GM19239 (cell line): ENCODE measurements at regions not wholly inside any gene's neighbourhood (a gene's known extent, or its start where the extent isn't known, plus 50 kb on each side); places are given as distances from the start of the nearest gene placed in this dataset.
"Not testable (repeated sequence)": the region's sequence is repeated elsewhere in the genome, so short reads cannot be mapped to it uniquely, and the experiment has no call there.

ENCODE experiments used
- DNase-seq: peaks from one replicate; pipeline ENCODE4 v3.0.0; 2011; ENCODE audit warnings: low spot score; ENCODE audit not compliant: insufficient read length
- FAIRE-seq: peaks from 2 replicates; lab custom pipeline; 2011; peaks lifted over from hg19 to GRCh38; lab: Jason Lieb, UNC

DNA sequence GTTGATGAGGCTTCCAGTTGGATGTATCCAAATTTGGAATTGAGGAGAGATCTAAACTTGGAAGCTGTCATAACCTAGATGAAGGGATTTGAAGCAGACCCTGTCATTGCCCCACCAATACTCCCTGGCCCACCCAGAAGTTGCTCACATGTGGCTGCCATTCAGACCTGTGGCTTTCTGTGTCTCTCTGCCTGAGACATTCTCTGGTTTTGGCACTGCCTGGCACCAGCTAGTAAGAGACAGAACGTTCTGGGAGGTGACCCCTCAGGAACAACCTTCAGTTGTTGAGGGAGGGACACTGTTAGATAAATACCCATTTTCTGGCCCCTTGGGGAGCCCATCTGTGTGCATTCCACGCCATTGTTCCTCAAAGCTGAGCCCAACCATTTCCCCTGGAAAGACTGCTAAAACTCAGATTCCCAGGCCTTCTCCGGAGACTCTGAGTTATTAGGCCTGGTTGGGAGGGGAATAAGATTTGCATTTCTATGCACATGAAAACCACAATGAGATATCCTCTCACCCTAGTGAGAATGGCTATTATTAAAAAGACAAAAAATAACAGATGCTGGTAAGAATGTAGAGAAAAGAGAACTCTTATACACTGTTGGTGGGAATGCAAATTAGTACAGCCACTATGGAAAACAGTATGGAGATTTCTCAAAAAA, 290.4 kb downstream of the TSHZ3 start:
- DNase-seq (no peak), FAIRE-seq (no peak)

DNA sequence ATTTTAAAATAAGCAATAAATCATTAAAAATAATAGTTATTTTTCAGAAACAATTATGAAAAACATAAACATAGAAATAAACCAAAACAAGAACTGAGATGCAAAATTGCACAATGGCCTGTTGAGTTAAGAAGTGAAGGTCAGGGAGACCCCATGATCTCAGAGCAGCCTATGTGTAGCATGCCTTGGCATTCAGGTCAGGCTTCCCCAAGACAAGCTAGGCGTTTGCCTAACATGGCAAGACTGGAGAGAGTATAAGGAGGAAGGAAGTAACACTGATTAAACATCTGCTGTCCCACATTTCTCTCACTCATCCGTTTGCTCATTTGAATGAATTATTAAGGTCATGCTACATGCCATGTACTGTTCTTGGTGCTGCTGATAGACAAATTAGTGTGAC, 291.8 kb downstream of the TSHZ3 start:
- FAIRE-seq: no peak
- DNase-seq: no peak

DNA sequence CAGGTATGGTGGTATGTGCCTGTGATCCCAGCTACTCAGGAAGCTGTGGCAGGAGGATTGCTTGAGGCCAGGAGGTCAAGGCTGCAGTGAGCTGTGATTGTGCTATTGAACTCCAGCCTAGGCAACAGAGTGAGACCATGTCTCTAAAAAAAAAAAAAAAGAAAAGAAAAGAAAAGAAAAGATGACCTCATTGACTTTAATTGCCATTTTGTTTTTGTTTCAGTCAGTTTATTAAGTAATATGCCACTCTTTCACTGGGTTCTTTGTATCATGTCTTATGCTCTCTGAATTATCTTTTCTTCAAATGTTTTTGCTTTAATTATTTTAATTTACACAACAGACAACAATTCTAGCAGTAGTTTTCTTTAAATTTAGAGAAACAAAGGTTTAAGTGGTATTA, 293.8 kb downstream of the TSHZ3 start:
- no peak for FAIRE-seq
- DNase-seq: no peak

DNA sequence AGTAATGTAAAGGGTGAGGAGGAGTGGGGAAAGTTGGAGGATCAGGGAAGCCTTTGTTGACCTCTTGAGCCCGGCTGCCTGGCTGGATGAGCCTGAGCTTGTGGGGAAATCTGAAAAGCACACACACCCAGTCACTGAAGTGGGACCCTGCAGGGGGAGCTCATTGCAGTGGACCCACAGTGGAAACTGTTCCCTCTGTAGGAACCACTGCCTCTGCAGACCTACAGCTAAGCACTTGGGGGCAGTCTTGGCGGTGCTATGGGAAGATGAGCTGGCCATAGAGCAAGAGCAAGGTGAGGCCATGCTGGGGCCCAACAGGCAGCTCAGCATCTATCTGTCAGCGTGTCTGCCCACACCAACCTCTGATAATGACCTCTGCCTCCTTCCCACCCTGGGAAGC, 294.8 kb downstream of the TSHZ3 start:
- DNase-seq: no peak
- FAIRE-seq: no peak

DNA sequence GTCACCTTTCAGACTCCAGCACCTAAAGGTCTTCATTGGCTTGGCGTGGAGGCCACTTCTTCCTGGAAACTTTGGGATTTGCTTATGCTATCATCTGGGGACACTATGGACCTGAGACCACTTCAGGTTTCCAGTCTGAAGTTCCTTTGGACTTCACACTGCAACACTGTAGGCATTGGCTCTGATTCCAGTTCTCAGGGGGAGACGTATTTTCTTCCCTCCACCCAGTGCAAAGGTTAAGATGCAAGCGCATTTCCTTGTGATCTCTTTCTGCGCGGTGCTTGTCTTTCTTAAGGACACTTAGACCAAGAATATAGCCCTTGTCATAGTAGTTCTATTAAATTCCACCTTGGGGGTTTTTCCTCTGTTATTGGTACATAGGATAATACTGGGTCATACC, 299.8 kb downstream of the TSHZ3 start:
- DNase-seq (no peak), FAIRE-seq (no peak)

DNA sequence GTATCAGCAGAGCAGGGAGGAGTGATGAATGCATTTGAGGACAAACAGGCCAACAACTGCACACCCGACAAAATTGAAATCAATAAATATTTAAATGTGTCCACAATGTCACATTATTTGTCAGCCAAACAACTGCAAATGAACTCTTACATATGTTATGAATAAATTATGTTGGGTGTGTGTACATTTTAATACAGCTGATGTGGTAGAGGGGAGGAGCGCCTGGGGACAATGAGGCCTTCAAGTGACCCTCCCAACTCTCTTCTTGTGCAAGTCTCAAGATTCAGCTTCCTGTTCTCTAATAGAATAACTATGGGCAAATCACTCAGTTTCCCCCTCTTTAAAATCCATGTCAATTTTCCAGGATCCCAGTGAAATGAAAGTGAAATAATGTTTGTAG, 303.2 kb downstream of the TSHZ3 start:
- DNase-seq (no peak), FAIRE-seq (no peak)

DNA sequence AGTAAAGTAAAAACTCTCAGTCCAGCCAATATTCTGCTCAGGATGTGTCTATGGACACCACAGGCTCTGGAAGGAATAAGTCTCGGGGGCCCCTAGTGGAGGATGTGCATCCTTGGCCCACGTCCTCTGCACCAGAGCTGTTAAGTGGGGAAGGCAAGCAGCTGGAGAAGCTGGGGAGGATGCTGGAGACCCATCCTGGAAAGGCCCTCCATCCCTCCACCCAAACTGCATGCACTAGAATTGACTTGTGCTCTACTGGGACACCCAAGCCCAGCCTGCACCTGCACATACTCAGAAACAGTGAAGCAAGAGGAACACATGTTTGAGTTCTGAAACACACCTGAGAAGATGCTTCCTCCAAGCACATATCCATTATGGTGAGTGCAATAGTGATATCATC, 307.8 kb downstream of the TSHZ3 start:
- DNase-seq (no peak), FAIRE-seq (no peak)

DNA sequence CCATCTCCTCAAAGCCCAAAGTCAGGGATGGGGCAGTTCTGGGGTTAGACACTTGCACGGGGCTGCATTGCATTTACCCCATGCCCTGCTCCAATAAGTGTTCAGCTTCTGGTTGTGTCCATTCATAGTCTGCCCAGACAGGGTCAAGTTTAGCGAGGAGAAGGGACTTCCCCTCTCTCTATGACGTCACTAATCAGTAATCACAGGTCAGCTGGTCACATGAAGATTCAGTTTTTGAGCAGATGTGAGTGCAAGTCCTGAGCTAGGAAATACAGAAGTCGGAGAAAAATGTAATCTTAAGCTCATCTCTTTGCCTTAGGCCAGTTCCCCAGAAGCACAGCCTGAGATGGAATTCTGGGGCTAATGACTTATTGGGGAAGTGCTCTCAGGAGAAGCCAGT, 310.1 kb downstream of the TSHZ3 start:
- no peak for DNase-seq
- FAIRE-seq: no peak

DNA sequence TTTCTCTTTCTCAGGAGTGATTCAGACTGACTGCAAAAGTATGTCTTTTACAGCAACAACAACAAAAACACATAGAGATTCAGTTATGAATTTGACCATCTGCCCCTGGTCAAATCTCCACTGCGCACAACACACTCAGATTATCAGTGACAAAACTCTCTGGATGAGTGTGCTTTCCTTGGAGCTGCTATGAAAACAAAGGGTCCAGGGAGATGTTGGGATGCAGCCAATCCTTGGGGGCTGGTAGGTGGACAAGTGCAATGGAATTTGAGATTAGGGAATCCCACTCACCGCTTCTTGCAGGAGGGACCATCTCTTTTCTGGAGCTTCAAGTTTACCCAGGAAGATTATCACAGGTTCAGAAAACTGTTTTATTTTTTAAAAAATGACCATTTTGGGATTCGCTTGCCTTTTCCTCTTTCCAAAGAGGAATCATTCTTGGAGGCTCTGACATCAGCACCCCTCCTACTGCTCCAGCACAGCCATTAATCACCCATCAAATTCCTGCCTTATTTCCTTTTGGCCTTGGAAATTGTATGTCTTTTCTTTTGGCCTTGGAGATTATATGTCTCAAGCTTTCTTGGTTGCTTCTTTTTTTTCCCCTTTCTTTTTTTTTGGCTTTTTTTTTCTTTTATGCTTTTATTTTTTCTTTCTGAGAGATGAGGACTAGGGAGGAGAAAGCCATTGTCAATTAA, 311.8 kb downstream of the TSHZ3 start:
- FAIRE-seq: no peak
- DNase-seq: no peak

DNA sequence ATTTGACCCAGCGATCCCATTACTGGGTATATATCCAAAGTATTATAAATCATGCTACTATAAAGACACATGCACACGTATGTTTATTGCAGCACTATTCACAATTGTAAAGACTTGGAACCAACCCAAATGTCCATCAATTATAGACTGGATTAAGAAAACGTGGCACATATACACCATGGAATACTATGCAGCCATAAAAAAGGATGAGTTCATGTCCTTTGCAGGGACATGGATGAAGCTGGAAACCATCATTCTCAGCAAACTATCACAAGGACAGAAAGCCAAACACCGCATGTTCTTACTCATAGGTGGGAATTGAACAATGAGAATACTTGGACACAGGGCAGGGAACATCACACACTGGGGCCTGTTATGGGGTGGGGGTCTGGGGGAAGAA, 317.8 kb downstream of the TSHZ3 start:
- not testable (repeated sequence) for FAIRE-seq, DNase-seq

DNA sequence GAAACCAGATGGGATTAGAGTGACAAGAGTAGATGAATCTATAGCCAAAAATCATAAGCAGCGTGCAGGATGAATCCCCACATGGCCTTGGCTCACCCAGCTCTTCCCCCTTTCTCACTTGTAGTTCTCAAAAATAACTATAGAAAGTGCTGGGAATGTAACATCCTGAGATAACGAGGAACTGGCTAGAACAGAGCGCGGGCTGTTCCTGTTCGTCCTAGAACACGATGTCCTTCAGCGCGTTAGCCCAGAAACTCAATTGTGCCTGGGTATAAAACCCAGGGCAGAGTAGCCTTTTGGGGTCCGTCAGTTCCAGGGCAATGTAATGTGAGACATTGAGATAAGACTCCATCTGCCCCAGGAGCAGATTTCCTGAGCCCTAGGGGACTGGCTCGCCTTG, 326.2 kb downstream of the TSHZ3 start:
- DNase-seq (no peak), FAIRE-seq (no peak)

DNA sequence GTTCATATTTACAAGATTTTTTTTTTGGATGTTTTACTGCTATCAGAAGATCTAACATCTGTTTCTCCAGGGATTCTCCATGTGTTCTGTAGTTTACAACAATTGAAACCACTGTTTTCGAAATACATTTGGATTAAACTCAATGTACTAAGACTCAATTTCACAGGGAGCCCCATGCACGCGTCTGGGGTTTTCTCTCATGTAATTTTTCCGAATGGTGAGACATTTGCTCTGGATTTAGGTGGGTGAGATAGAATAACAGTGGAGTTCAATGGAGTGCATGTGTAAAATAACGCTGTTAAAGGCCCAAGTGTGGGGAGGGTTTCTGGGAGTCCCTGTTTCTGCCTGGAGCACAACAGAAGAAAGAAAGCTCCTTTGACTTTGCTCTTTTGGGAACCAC, 330.3 kb downstream of the TSHZ3 start:
- FAIRE-seq: no peak
- DNase-seq: no peak

DNA sequence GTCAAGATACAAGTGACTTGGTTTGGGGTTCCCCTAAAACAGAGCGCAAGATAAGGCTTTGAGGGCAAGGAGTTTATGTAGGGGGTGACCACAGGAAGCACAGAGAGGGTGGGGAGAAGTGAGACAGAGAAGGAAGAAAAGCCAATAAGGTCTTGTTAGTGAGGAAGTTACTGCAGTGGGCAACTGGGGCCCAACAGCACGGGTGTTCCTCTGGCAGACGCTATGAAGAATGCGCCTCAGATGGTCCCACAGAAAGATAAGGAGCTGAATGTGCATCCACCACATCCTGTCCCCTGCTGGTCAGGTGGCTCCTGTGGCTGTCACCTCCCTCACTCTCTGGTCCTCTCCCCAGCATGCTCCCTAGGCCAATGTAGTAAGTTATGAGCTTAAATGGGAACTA, 333.5 kb downstream of the TSHZ3 start:
- FAIRE-seq (no peak), DNase-seq (no peak)

DNA sequence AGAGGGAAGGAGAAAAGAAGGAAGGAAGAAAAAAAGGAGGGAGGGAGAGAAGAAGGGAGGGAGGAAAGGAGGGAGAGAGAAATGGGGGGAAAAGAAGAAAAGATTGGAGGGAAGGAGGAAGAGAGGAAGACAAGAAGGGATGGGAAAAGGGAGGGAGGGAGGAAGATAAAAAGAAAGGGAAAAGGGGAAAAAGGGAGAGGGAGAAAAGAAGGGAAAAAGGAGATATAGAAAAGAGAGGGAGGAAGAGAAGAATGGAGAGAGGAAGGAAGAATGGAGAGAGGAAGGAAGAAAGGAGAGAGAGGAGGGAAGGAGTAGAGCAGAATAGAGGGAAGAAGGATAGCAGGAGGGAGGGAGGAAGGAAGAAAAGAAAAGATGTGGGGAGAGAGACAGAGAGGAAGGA, 334.6 kb downstream of the TSHZ3 start:
- DNase-seq (no peak), FAIRE-seq (no peak)

DNA sequence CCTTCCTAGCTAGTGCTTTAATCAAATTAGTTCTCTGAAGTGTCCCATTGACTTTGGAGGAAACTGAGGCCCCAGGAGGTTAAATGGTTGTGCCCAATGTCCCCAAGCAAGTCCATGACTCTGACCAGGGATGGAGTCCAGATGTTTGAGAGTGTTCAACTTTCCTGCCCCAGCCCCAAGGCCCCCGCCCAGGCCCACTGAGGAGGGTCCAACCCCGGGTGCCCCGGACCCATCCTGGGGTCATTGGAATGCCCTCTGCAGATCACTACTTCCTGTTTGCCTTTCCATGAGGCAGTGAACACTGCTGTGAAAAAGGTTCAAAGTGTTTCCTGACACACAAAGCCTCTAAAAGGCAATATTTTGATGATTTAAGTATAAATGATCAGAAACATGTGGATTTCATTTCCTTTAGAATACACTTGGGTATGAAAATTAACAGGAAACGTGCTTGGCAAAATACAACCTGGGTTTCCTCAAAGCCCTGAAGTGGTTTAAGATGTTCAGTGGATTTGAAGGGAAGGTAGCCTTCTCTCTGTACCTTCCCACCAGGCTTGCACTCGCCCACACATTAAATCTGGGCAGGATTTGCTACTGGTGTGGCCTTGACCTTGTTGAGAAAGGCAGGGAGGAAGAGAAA, 335.7 kb downstream of the TSHZ3 start:
- FAIRE-seq (no peak), DNase-seq (no peak)

DNA sequence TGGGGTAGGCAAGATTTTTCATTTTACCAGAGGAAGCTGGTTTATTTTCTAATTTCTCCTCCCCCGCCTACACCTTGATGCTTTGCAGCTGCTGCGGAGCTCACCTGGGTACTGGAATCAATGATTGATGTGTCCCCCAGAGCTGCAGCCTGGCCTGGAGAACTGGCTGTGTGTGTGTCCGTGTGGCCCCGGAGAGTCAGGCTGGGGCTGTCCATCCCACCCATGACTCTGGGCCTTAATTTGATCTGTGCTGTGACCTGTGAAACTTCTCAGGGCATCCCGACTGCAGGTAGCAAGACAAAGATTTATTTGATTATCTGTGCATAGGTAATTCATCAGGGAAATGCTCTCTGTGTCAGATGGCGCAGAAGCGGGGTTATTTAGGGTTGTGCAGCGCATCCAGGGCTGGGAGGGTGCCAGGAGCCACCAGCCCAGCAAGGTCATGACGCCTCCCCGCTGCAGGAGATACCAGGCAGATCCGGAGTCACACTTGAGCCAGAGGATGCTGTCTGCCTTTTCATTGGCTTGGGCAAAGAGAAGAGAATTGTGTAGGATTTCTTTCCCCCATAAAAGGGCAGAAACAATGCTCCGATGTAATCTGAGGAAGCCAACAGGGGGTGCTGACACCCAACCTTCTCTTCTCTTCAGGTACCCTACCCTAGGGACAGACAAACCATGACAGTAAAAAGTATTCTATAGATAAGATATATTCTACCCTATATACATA, 346.6 kb downstream of the TSHZ3 start:
- DNase-seq: no peak
- FAIRE-seq: no peak

DNA sequence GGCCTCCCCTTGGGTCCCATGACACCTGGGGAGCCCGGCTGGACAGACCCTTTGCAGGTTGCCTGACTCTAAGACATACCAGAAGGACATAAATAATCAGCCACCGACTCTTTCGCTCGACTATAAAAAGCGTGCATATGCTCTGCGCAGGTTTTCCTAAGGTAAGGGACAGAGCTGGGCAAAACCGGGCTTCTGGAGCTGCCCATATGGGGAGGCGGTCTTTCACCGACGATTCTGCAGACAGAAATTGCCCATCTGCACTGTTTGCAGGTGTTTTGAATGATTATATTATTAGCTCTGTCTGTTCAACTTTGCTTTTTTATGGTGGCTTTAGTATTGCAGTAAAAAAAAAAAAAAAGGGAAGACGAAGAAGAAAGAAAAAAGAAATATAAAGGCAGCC, 347.2 kb downstream of the TSHZ3 start:
- no peak for FAIRE-seq

DNA sequence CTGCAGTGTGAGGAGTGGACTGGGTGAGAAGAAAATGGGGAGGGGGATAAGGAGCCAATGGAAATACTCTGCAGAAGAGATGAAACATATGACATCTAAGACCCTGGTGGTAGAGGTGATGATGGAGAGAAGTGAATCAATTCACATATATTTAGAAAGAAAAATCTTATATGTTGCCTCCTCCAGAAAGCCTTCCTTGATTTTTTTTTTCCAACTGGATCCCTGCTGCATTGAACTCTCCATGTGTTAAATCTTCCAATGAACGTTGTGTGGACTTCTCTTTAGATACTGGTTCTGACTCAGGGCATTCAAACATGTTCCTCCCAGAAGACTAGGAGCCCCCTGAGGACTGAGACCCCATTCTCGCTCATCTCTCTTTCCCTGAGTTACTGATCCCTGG, 348.3 kb downstream of the TSHZ3 start:
- DNase-seq (no peak), FAIRE-seq (no peak)

More for the DNA sequence above, 347.2 kb downstream of the TSHZ3 start:
- no peak for DNase-seq

DNA sequence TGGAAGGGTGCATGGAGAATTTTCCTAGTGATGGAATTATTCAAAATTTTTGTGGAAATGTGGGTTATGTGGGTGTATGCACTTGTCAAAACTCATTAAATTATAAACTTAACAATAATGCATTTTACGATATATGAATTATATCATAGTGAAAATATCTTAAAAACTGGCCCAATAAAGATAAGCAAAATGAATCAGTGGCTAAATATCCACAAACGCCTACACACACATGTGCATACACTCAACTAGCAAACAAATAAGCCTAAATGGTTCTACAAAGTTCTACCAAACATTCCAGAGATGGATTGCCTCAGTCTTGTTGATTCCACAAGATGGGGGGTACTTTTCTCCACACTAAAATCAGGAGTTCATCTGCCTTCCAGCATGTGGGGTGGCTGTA, 349.5 kb downstream of the TSHZ3 start:
- DNase-seq (no peak), FAIRE-seq (no peak)

DNA sequence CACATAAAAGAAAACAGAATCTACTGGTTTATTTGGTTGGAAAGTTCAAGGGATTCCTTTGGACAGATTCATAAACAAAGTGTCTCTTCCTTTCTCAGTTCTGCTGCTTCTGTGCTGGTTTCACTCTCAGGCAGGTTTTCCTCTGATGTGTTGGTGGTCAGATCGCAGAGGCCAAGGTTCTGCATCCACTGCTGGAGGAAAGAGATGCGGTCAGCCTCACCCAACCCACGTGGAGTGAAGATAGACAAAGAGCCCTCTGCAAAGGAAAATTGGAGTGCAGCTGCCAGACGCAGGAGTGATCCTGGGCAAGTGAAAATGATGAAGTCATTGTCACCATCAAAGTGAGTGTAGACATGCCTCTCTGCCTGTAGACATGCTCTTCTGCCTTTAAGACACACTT, 352.0 kb downstream of the TSHZ3 start:
- FAIRE-seq (no peak), DNase-seq (no peak)

DNA sequence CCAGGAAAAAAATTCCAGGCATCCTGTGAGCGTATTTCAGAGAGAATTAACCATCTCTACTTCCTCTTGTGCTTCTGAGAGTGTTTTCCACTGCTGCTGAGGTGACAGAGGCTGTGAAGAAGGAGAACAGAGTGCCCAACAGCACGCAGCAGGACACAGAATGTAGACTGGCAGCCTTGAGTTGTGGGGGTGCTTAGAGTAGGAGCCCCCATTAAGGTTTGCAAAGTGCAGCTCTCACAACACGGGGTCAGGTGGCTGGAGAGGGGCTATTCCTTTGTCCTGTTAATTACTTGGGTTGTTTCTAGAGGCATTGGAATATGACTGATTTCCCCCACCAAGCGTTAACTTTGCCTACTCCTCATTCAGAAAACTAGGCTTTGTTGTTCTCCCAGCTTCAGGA, 370.6 kb downstream of the TSHZ3 start:
- DNase-seq (no peak), FAIRE-seq (no peak)
